Stomach (tissue), 4 donors: ENCODE measurements at regions not wholly inside any gene's neighbourhood (a gene's known extent, or its start where the extent isn't known, plus 50 kb on each side); places are given as distances from the start of the nearest gene placed in this dataset.

Experiments used
- CTCF ChIP-seq, 7 experiments: fragments of 450-650 bp in 4 of 7; fragments of 200-600 bp in 3 of 7; sonication (generic) in 3 of 7; IDR thresholded peaks; one replicate each; pipeline ENCODE4 v1.5.1; 2016 to 2019; ENCODE audit warnings: antibody characterized with exemption in 7 of 7, control low read depth in 2 of 7, mild to moderate bottlenecking in 1 of 7
- EP300 ChIP-seq: sonication (generic); formaldehyde crosslinking; IDR thresholded peaks from one replicate; pipeline ENCODE4 v1.6.1; 2017; ENCODE audit warnings: antibody characterized with exemption

GRCh38 chr7:137165241-137165640 lies 178.3 kb downstream of the PTN start:
- TF ChIP-seq CTCF (IDR thresholded peaks at IDR 0.05), result no peak
- no peak for TF ChIP-seq EP300
